ENCODE measurements at regions not wholly inside any gene's neighbourhood (a gene's known extent, or its start where the extent isn't known, plus 50 kb on each side); places are given as distances from the start of the nearest gene placed in this dataset.

GRCh38 chr21:35479065-35479448 is 430.0 kb upstream of the RUNX1 start:
- no peak overlapping the region for H3K4me3 ChIP-seq (ENCODE audit: low read depth, low read length)
- TF ChIP-seq CTCF (IDR thresholded peaks at IDR 0.05; ENCODE audit: low read depth, low read length), result no peak

GRCh38 chr21:35478161-35479064 is 429.3 kb upstream of the RUNX1 start:
- H3K4me3 ChIP-seq (ENCODE audit: low read depth, low read length), result no peak overlapping the region
- no peak for TF ChIP-seq CTCF (IDR thresholded peaks at IDR 0.05; ENCODE audit: low read depth, low read length)

- no peak overlapping the region for H3K4me3 ChIP-seq (ENCODE audit: low read depth, low read length)
- TF ChIP-seq CTCF (IDR thresholded peaks at IDR 0.05; ENCODE audit: low read depth, low read length), result no peak
Measured at GRCh38 chr21:35477622-35478021, 428.5 kb upstream of the RUNX1 start.

GRCh38 chr21:35476621-35477395 is 427.7 kb upstream of the RUNX1 start:
- H3K4me3 ChIP-seq (ENCODE audit: low read depth, low read length), result no peak overlapping the region

GRCh38 chr21:35475762-35476161 is 426.7 kb upstream of the RUNX1 start:
- H3K4me3 ChIP-seq (ENCODE audit: low read depth, low read length), result no peak overlapping the region
- no peak for TF ChIP-seq CTCF (IDR thresholded peaks at IDR 0.05; ENCODE audit: low read depth, low read length)

More at GRCh38 chr21:35476621-35477395, 427.7 kb upstream of the RUNX1 start:
- TF ChIP-seq CTCF (IDR thresholded peaks at IDR 0.05; ENCODE audit: low read depth, low read length), result no peak

- TF ChIP-seq CTCF (IDR thresholded peaks at IDR 0.05; ENCODE audit: low read depth, low read length), result no peak
- no peak overlapping the region for H3K4me3 ChIP-seq (ENCODE audit: low read depth, low read length)
Measured at GRCh38 chr21:35475009-35475408, 425.9 kb upstream of the RUNX1 start.

- no peak overlapping the region for H3K4me3 ChIP-seq (ENCODE audit: low read depth, low read length)
- TF ChIP-seq CTCF (IDR thresholded peaks at IDR 0.05; ENCODE audit: low read depth, low read length), result no peak
Measured at GRCh38 chr21:35473496-35473895, 424.4 kb upstream of the RUNX1 start.
